ENCODE measurements at regions not wholly inside any gene's neighbourhood (a gene's known extent, or its start where the extent isn't known, plus 50 kb on each side); places are given as distances from the start of the nearest gene placed in this dataset.
A peak's percentile ranks its signal among the peaks of the same experiment; 100 is the strongest.

- DNase-seq (ENCODE audit: low read depth), result no peak
- Histone ChIP-seq H3K36me3 (ENCODE audit: control insufficient read depth, insufficient read depth, low read length) (no peaks in the 10 kb centered on the region), H3K4me3 (ENCODE audit: low read depth, low read length) (no peak overlapping the region), H3K27me3 (ENCODE audit: control insufficient read depth, insufficient read depth, low read length) (peaks cover 4% of the 10 kb centered on the region)
- FAIRE-seq, result no peak
- no peak for TF ChIP-seq CTCF (IDR thresholded peaks at IDR 0.05; ENCODE audit: insufficient read depth, low read length, severe bottlenecking)
Measured at GRCh38 chrX:39384996-39385395, 583.7 kb downstream of the MID1IP1 start.

- FAIRE-seq, result no peak
- Histone ChIP-seq H3K4me3 (ENCODE audit: low read depth, low read length) (no peak overlapping the region), H3K36me3 (ENCODE audit: control insufficient read depth, insufficient read depth, low read length) (no peaks in the 10 kb centered on the region), H3K27me3 (ENCODE audit: control insufficient read depth, insufficient read depth, low read length) (no peaks in the 10 kb centered on the region)
- no peak for TF ChIP-seq CTCF (IDR thresholded peaks at IDR 0.05; ENCODE audit: insufficient read depth, low read length, severe bottlenecking)
- no peak for DNase-seq (ENCODE audit: low read depth)
Measured at GRCh38 chrX:39388730-39389129, 587.5 kb downstream of the MID1IP1 start.

- no peak for FAIRE-seq
- no peak for TF ChIP-seq CTCF (IDR thresholded peaks at IDR 0.05; ENCODE audit: insufficient read depth, low read length, severe bottlenecking)
- no peak for DNase-seq (ENCODE audit: low read depth)
- Histone ChIP-seq H3K27me3 (ENCODE audit: control insufficient read depth, insufficient read depth, low read length) (no peaks in the 10 kb centered on the region), H3K36me3 (ENCODE audit: control insufficient read depth, insufficient read depth, low read length) (no peaks in the 10 kb centered on the region), H3K4me3 (ENCODE audit: low read depth, low read length) (no peak overlapping the region)
Measured at GRCh38 chrX:39396358-39396995, 595.2 kb downstream of the MID1IP1 start.

- Histone ChIP-seq H3K27me3 (ENCODE audit: control insufficient read depth, insufficient read depth, low read length) (no peaks in the 10 kb centered on the region), H3K36me3 (ENCODE audit: control insufficient read depth, insufficient read depth, low read length) (no peaks in the 10 kb centered on the region), H3K4me3 (ENCODE audit: low read depth, low read length) (no peak overlapping the region)
- DNase-seq (ENCODE audit: low read depth) (no peak), FAIRE-seq (peak; percentile 7)
- no peak for TF ChIP-seq CTCF (IDR thresholded peaks at IDR 0.05; ENCODE audit: insufficient read depth, low read length, severe bottlenecking)
Measured at GRCh38 chrX:39397561-39398199, 596.4 kb downstream of the MID1IP1 start.

GRCh38 chrX:39398215-39398962 is 597.1 kb downstream of the MID1IP1 start:
- FAIRE-seq, result no peak
- H3K36me3 ChIP-seq (ENCODE audit: control insufficient read depth, insufficient read depth, low read length), result no peaks in the 10 kb centered on the region
- no peak overlapping the region for H3K4me3 ChIP-seq (ENCODE audit: low read depth, low read length)
- H3K27me3 ChIP-seq (ENCODE audit: control insufficient read depth, insufficient read depth, low read length), result no peaks in the 10 kb centered on the region
- TF ChIP-seq CTCF (IDR thresholded peaks at IDR 0.05; ENCODE audit: insufficient read depth, low read length, severe bottlenecking), result no peak
- no peak for DNase-seq (ENCODE audit: low read depth)
